ENCODE measurements at regions not wholly inside any gene's neighbourhood (a gene's known extent, or its start where the extent isn't known, plus 50 kb on each side); places are given as distances from the start of the nearest gene placed in this dataset.

GRCh38 chr2:238689871-238690389, 158.0 kb upstream of the TWIST2 start:
- H3K36me3 ChIP-seq (ENCODE audit: control insufficient read depth in 4 of 4, insufficient read depth in 4 of 4, low read length in 4 of 4), result no peaks in the 10 kb centered on the region
- no peak overlapping the region for H3K9ac ChIP-seq (ENCODE audit: insufficient read depth in 1 of 2, low read length in 2 of 2)
- DNase-seq, result no peak
- ATAC-seq (ENCODE audit: insufficient read depth, low FRiP score), result no peak
- no peaks in the 10 kb centered on the region for H3K9me3 ChIP-seq (ENCODE audit: control insufficient read depth in 4 of 4, insufficient read depth in 3 of 4, low read length in 3 of 4)
- H3K27me3 ChIP-seq (ENCODE audit: control insufficient read depth in 3 of 3, insufficient read depth in 3 of 3, low read length in 2 of 3), result no peaks in the 10 kb centered on the region
- no peak overlapping the region for H3K27ac ChIP-seq (ENCODE audit: low read depth in 1 of 2, low read length in 1 of 2)
- peaks cover 0 to 8% (median 0%) of the 10 kb centered on the region in 5 donors for H3K4me1 ChIP-seq (ENCODE audit: control insufficient read depth in 5 of 5, insufficient read depth in 5 of 5, low read length in 5 of 5)
- no peak overlapping the region for H3K4me3 ChIP-seq
- WGBS, 2 donors, result 73 to 84% methylated on average over 7 of the region's 7 CpGs
- TF ChIP-seq CTCF (IDR thresholded peaks at IDR 0.05; ENCODE audit: control extremely low read depth, extremely low read depth), result no peak

GRCh38 chr2:238690511-238690910, 157.4 kb upstream of the TWIST2 start:
- TF ChIP-seq CTCF (IDR thresholded peaks at IDR 0.05; ENCODE audit: control extremely low read depth, extremely low read depth), result no peak
- no peak for ATAC-seq (ENCODE audit: insufficient read depth, low FRiP score)
- no peak overlapping the region for H3K9ac ChIP-seq (ENCODE audit: insufficient read depth in 1 of 2, low read length in 2 of 2)
- no peak for DNase-seq
- peaks cover 0 to 14% (median 6%) of the 10 kb centered on the region in 5 donors for H3K4me1 ChIP-seq (ENCODE audit: control insufficient read depth in 5 of 5, insufficient read depth in 5 of 5, low read length in 5 of 5)
- no peaks in the 10 kb centered on the region for H3K36me3 ChIP-seq (ENCODE audit: control insufficient read depth in 4 of 4, insufficient read depth in 4 of 4, low read length in 4 of 4)
- no peak overlapping the region for H3K4me3 ChIP-seq
- H3K27ac ChIP-seq (ENCODE audit: low read depth in 1 of 2, low read length in 1 of 2), result no peak overlapping the region
- 87 to 91% methylated on average over 11 of the region's 11 CpGs for WGBS, 2 donors
- H3K9me3 ChIP-seq (ENCODE audit: control insufficient read depth in 4 of 4, insufficient read depth in 3 of 4, low read length in 3 of 4), result no peaks in the 10 kb centered on the region
- H3K27me3 ChIP-seq (ENCODE audit: control insufficient read depth in 3 of 3, insufficient read depth in 3 of 3, low read length in 2 of 3), result no peaks in the 10 kb centered on the region

- DNase-seq (no peak), ATAC-seq (ENCODE audit: insufficient read depth, low FRiP score) (no peak)
- TF ChIP-seq CTCF (IDR thresholded peaks at IDR 0.05; ENCODE audit: control extremely low read depth, extremely low read depth), result no peak
- Histone ChIP-seq H3K27ac (ENCODE audit: low read depth in 1 of 2, low read length in 1 of 2) (no peak overlapping the region), H3K27me3 (ENCODE audit: control insufficient read depth in 3 of 3, insufficient read depth in 3 of 3, low read length in 2 of 3) (no peaks in the 10 kb centered on the region), H3K4me3 (no peak overlapping the region), H3K4me1 (ENCODE audit: control insufficient read depth in 5 of 5, insufficient read depth in 5 of 5, low read length in 5 of 5) (peaks cover 0 to 26% (median 9%) of the 10 kb centered on the region in 5 donors), H3K9ac (ENCODE audit: insufficient read depth in 1 of 2, low read length in 2 of 2) (no peak overlapping the region), H3K9me3 (ENCODE audit: control insufficient read depth in 4 of 4, insufficient read depth in 3 of 4, low read length in 3 of 4) (no peaks in the 10 kb centered on the region), H3K36me3 (ENCODE audit: control insufficient read depth in 4 of 4, insufficient read depth in 4 of 4, low read length in 4 of 4) (no peaks in the 10 kb centered on the region)
- 90% methylated on average over 16 of the region's 16 CpGs for WGBS, 2 donors
These were observed 156.0 kb upstream of the TWIST2 start for GRCh38 chr2:238691596-238692491.
